Heart left ventricle (tissue), 13 donors: ENCODE measurements at regions not wholly inside any gene's neighbourhood (a gene's known extent, or its start where the extent isn't known, plus 50 kb on each side); places are given as distances from the start of the nearest gene placed in this dataset.

Source experiments
- CTCF ChIP-seq, 12 donors: fragments of 200-600 bp; sonication (generic) in 4 of 12; IDR thresholded peaks; one replicate each; pipeline versions ENCODE4 v1.5.0 to v1.8.0; 2018 to 2022; ENCODE audit warnings: antibody characterized with exemption in 12 of 12, mild to moderate bottlenecking in 5 of 12
- POLR2A ChIP-seq, 2 donors: fragments of 450-650 bp; IDR thresholded peaks; one replicate each; pipeline ENCODE4 v1.6.1; 2017; ENCODE audit warnings: antibody characterized with exemption in 2 of 2, mild to moderate bottlenecking in 2 of 2, moderate library complexity in 2 of 2
- donor health status: ischemic (EF 13 %, LVEDD 7.1; RV severe dilation, severe dysfunction).
- donor health status: DM: no; HTN: yes; CAD: no.
- donor health status: DM: no; HTN: no; CAD: no.
- donor health status: ischemic (EF 25% LVEDD 6.9; RV normal size, moderate dysfunction).
- donor health status: ischemic (EF 25% LVEDD 5.7; RV mildly dilated, moderate dysfunction).
- donor health status: ischemic (EF 35%, LVEDD 5.7; RV mildly dilated, moderate dysfunction).
- donor health status: nonischemic (EF 11% LVEDD 7.7; RV severe dilation, severe dysfunction).
- donor health status: DM: yes; HTN: yes; CAD: no.
- donor health status: PGD.
- donor health status: ischemic (EF 29% LVEDD 5.4; RV normal size, mild dysfunction).
- donor health status: nonischemic (EF 23%, LVEDD 6.1; RV moderate dilation, normal function).

GRCh38 chr12:83185241-83185640, 498.5 kb downstream of the TMTC2 start:
- TF ChIP-seq CTCF (IDR thresholded peaks at IDR 0.05), result no peak
- no peak for TF ChIP-seq POLR2A (IDR thresholded peaks at IDR 0.05)
